ENCODE measurements at regions not wholly inside any gene's neighbourhood (a gene's known extent, or its start where the extent isn't known, plus 50 kb on each side); places are given as distances from the start of the nearest gene placed in this dataset.
A peak's percentile ranks its signal among the peaks of the same experiment; 100 is the strongest.
"Not testable (repeated sequence)": the region's sequence is repeated elsewhere in the genome, so short reads cannot be mapped to it uniquely, and the experiment has no call there.

GRCh38 chr11:81966340-81966739, 767.3 kb downstream of the FAM181B start:
- no peak for DNase-seq

- peak; percentile 11 for DNase-seq
These were observed 770.6 kb downstream of the FAM181B start for GRCh38 chr11:81963018-81963417.

GRCh38 chr11:81960443-81960842, 773.2 kb downstream of the FAM181B start:
- DNase-seq: no peak

GRCh38 chr11:81959341-81959740, 774.3 kb downstream of the FAM181B start:
- no peak for DNase-seq

GRCh38 chr11:81954301-81954700, 779.4 kb downstream of the FAM181B start:
- DNase-seq: not testable (repeated sequence)

- DNase-seq: no peak
These were observed 786.8 kb downstream of the FAM181B start for GRCh38 chr11:81946831-81947230.

- DNase-seq: peak; percentile 24
These were observed 791.0 kb downstream of the FAM181B start for GRCh38 chr11:81942646-81943045.

GRCh38 chr11:81941998-81942397, 791.7 kb downstream of the FAM181B start:
- DNase-seq: peak; percentile 13

- DNase-seq: no peak
These were observed 801.4 kb downstream of the FAM181B start for GRCh38 chr11:81932303-81932702.

- DNase-seq: no peak
These were observed 813.5 kb downstream of the FAM181B start for GRCh38 chr11:81920205-81920604.

GRCh38 chr11:81916451-81916850, 817.2 kb downstream of the FAM181B start:
- DNase-seq: no peak

GRCh38 chr11:81915045-81915444, 818.6 kb downstream of the FAM181B start:
- DNase-seq: no peak

- DNase-seq: no peak
These were observed 819.9 kb downstream of the FAM181B start for GRCh38 chr11:81913793-81914192.

- DNase-seq: no peak
These were observed 825.7 kb downstream of the FAM181B start for GRCh38 chr11:81907996-81908395.

GRCh38 chr11:81899156-81899555, 834.5 kb downstream of the FAM181B start:
- no peak for DNase-seq

- DNase-seq: no peak
These were observed 836.0 kb downstream of the FAM181B start for GRCh38 chr11:81897639-81898038.

GRCh38 chr11:81895258-81895657, 838.4 kb downstream of the FAM181B start:
- no peak for DNase-seq

- DNase-seq: no peak
These were observed 840.7 kb downstream of the FAM181B start for GRCh38 chr11:81892770-81893635.

- DNase-seq: peak; percentile 87
These were observed 845.3 kb downstream of the FAM181B start for GRCh38 chr11:81888391-81888790.

GRCh38 chr11:81887671-81888070, 846.0 kb downstream of the FAM181B start:
- no peak for DNase-seq

GRCh38 chr11:81886406-81887075, 847.1 kb downstream of the FAM181B start:
- no peak for DNase-seq

GRCh38 chr11:81874635-81875034, 859.0 kb downstream of the FAM181B start:
- DNase-seq: peak; percentile 31

- no peak for DNase-seq
These were observed 862.8 kb downstream of the FAM181B start for GRCh38 chr11:81870815-81871214.

- no peak for DNase-seq
These were observed 863.6 kb downstream of the FAM181B start for GRCh38 chr11:81870066-81870412.
